ENCODE measurements at regions not wholly inside any gene's neighbourhood (a gene's known extent, or its start where the extent isn't known, plus 50 kb on each side); places are given as distances from the start of the nearest gene placed in this dataset.

- no peak for TF ChIP-seq CTCF (IDR thresholded peaks at IDR 0.05)
- no peak for DNase-seq (ENCODE audit: low spot score)
- Histone ChIP-seq H3K27ac (no peak overlapping the region), H3K27me3 (no peaks in the 10 kb centered on the region), H3K9me3 (no peaks in the 10 kb centered on the region), H3K4me1 (no peaks in the 10 kb centered on the region), H3K36me3 (no peaks in the 10 kb centered on the region), H3K4me3 (no peak overlapping the region)
These were observed 892.8 kb upstream of the DIAPH2 start for GRCh38 chrX:95791876-95792275.

- no peak overlapping the region for H3K27ac ChIP-seq
- H3K9me3 ChIP-seq: peaks cover 0 to 8% of the 10 kb centered on the region in 2 donors
- no peak for TF ChIP-seq CTCF (IDR thresholded peaks at IDR 0.05)
- H3K4me1 ChIP-seq: no peaks in the 10 kb centered on the region
- DNase-seq (ENCODE audit: low spot score): no peak
- no peaks in the 10 kb centered on the region for H3K27me3 ChIP-seq
- H3K36me3 ChIP-seq: no peaks in the 10 kb centered on the region
- H3K4me3 ChIP-seq: no peak overlapping the region
These were observed 887.3 kb upstream of the DIAPH2 start for GRCh38 chrX:95797344-95797743.

GRCh38 chrX:95823796-95824195 lies 860.8 kb upstream of the DIAPH2 start:
- Histone ChIP-seq H3K27ac (no peak overlapping the region), H3K27me3 (no peaks in the 10 kb centered on the region), H3K36me3 (no peaks in the 10 kb centered on the region), H3K9me3 (no peaks in the 10 kb centered on the region), H3K4me1 (no peaks in the 10 kb centered on the region), H3K4me3 (no peak overlapping the region)
- DNase-seq (ENCODE audit: low spot score): no peak
- peak in 1 of 2 donors; percentile 20 for TF ChIP-seq CTCF (IDR thresholded peaks at IDR 0.05)

GRCh38 chrX:95835223-95835622 lies 849.4 kb upstream of the DIAPH2 start:
- Histone ChIP-seq H3K9me3 (peaks cover 0 to 4% of the 10 kb centered on the region in 2 donors), H3K4me3 (no peak overlapping the region), H3K36me3 (no peaks in the 10 kb centered on the region), H3K4me1 (no peaks in the 10 kb centered on the region), H3K27ac (no peak overlapping the region), H3K27me3 (no peaks in the 10 kb centered on the region)
- DNase-seq (ENCODE audit: low spot score): no peak
- TF ChIP-seq CTCF (IDR thresholded peaks at IDR 0.05): no peak

- Histone ChIP-seq H3K27ac (no peak overlapping the region), H3K9me3 (peaks cover 0 to 4% of the 10 kb centered on the region in 2 donors)
These were observed 848.1 kb upstream of the DIAPH2 start for GRCh38 chrX:95836517-95836916.

More at GRCh38 chrX:95836517-95836916, 848.1 kb upstream of the DIAPH2 start:
- H3K36me3 ChIP-seq: no peaks in the 10 kb centered on the region
- H3K4me3 ChIP-seq: no peak overlapping the region
- no peak for TF ChIP-seq CTCF (IDR thresholded peaks at IDR 0.05)
- no peak for DNase-seq (ENCODE audit: low spot score)
- no peaks in the 10 kb centered on the region for H3K4me1 ChIP-seq
- H3K27me3 ChIP-seq: no peaks in the 10 kb centered on the region

All from right atrium auricular region (tissue), 2 donors.